AG10803 (cell line): ENCODE measurements at regions not wholly inside any gene's neighbourhood (a gene's known extent, or its start where the extent isn't known, plus 50 kb on each side); places are given as distances from the start of the nearest gene placed in this dataset.

Source experiments
- DNase-seq: peaks from one replicate; pipeline ENCODE4 v3.0.0; 2010; ENCODE audit warnings: low read depth
- H3K4me3 ChIP-seq: 2 replicates; pipeline ENCODE4 v1.5.1; 2011; ENCODE audit warnings: mild to moderate bottlenecking, low read length, control low read depth
- TF ChIP-seq, protein P1 (sequence below): conservative IDR thresholded peaks from 2 replicates; pipeline ENCODE4 v1.5.1; 2011; ENCODE audit warnings: mild to moderate bottlenecking, low read length, control low read depth, inconsistent platforms

GRCh38 chr17:14942526-14943190 is 322.5 kb downstream of the PMP22 start:
- TF ChIP-seq, protein P1, sequence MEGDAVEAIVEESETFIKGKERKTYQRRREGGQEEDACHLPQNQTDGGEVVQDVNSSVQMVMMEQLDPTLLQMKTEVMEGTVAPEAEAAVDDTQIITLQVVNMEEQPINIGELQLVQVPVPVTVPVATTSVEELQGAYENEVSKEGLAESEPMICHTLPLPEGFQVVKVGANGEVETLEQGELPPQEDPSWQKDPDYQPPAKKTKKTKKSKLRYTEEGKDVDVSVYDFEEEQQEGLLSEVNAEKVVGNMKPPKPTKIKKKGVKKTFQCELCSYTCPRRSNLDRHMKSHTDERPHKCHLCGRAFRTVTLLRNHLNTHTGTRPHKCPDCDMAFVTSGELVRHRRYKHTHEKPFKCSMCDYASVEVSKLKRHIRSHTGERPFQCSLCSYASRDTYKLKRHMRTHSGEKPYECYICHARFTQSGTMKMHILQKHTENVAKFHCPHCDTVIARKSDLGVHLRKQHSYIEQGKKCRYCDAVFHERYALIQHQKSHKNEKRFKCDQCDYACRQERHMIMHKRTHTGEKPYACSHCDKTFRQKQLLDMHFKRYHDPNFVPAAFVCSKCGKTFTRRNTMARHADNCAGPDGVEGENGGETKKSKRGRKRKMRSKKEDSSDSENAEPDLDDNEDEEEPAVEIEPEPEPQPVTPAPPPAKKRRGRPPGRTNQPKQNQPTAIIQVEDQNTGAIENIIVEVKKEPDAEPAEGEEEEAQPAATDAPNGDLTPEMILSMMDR: no peak
- peak; percentile 40 for DNase-seq

DNA sequence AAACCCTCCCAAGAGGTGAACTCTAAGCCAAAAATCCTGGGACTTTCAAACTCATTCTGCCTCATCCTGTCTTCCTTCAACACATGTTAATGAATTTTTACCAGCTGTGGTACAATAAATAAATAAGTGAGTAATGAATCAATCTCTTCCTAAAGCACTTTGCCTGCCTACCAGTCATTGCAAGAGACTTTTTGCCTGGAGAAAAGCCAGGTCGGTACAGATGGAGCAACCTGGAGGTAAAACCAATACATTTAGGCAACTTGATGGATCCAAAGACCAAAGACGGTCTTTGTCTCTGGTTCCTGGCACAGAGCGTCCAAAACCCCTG is 324.2 kb downstream of the PMP22 start:
- peak; percentile 57 for DNase-seq
- no peak overlapping the region for H3K4me3 ChIP-seq
- TF ChIP-seq, protein P1: no peak

More at GRCh38 chr17:14942526-14943190, 322.5 kb downstream of the PMP22 start:
- H3K4me3 ChIP-seq: no peak overlapping the region

DNA sequence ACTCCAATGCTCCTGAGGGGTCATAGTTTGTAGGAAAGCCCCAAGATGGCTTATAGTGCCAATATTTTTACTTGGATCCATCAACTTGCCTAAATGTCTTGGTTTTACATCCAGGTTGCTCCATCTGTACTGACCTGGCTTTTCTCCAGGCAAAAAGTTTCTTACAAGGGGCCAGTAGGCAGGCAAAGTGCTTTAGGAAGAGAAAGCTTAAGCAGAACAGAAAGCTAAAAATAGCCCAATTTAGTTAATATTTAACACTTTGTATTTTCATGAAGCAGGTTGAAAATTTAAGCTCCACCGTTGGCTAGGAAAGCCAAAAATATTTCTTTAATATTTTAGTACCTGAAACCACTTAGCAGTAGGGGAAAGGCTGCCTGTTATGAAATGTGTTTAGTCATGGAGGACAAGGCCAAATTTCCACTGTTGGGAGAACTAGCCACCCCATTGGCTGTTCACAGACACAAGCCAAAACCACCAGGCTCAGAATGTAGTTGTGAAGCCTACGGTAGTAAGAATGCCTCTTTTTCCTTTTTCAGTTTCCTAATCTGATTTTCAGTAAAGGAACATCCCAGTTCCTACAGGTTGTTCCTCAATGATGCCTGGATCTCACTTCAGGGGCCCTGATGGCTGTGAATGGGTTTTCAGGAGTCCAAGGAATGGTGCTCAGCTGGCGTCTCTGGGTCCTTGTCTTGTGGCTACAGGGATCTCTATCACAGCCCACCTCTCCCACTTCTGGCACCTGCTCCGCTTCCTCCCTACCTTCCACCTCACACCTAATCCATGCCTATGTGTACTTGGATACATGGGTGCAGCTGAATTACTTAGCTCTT is 324.8 kb downstream of the PMP22 start:
- TF ChIP-seq, protein P1: no peak
- DNase-seq: peak; percentile 72
- no peak overlapping the region for H3K4me3 ChIP-seq

- H3K4me3 ChIP-seq: no peak overlapping the region
- TF ChIP-seq, protein P1: no peak
- no peak for DNase-seq
These were observed 329.2 kb downstream of the PMP22 start for GRCh38 chr17:14935845-14936485.

DNA sequence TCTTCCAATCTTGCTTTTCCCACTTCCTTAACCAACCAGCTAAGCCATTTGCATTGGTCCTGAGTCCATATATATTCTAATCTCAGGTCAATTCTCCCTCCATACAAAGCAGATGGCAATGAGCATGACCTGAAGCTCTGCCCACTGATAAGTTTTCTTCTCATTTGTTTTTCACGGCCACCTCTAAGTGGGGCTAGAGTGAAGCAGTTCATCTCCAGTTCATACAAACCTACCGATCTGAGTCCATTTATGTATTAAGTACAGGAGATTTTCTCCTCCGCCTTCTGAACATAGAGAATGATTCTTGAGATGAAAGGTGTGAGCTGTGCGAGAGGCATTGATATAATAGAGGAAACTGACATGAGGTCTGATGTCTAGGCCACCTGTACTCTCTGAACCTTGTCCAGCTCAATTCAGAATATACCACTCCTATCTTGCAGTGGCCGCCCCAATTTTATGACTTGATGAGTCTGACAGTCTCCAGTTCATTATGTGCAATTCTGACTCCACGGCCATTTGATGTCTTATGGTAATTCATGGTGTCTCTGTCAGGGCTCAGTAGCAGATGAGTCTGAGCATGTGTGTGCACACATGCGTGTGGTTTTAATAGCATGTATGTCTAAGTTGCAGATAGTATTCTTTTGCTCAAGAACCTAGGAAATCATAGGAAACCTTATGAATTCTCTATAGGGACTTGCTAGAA is 329.8 kb downstream of the PMP22 start:
- no peak for DNase-seq
- no peak overlapping the region for H3K4me3 ChIP-seq

GRCh38 chr17:14933676-14934075 is 331.4 kb downstream of the PMP22 start:
- no peak overlapping the region for H3K4me3 ChIP-seq
- TF ChIP-seq, protein P1: no peak
- DNase-seq: no peak

More for the DNA sequence above, 329.8 kb downstream of the PMP22 start:
- TF ChIP-seq, protein P1: 0 out of 2 replicates have a peak, but pooled peaks have one; percentile 9
